GM19238 (cell line): ENCODE measurements at regions not wholly inside any gene's neighbourhood (a gene's known extent, or its start where the extent isn't known, plus 50 kb on each side); places are given as distances from the start of the nearest gene placed in this dataset.

Experiments
- DNase-seq: peaks from one replicate; pipeline ENCODE4 v3.0.0; 2011; ENCODE audit warnings: low spot score; ENCODE audit not compliant: insufficient read length

DNA sequence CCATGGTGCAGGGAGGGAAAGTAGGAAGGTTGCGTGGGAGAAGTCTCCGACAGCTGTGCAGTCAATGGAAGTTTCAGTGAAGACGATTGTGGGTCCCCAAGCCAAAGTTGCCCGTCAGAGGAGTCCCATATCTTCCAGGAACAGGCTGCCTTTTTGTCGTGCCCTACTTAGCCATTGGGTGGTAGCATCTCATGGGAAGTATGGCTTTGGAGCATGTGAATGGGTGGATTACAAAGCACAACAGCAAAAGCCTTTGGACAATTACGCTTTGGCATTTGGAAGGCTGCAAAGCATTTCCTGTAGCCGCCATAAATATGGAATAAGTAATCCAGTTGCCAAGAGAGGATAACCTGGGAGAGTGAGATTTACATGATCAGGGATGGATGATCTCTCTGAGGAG lies 300.7 kb upstream of the BOD1L1 start:
- no peak for DNase-seq

DNA sequence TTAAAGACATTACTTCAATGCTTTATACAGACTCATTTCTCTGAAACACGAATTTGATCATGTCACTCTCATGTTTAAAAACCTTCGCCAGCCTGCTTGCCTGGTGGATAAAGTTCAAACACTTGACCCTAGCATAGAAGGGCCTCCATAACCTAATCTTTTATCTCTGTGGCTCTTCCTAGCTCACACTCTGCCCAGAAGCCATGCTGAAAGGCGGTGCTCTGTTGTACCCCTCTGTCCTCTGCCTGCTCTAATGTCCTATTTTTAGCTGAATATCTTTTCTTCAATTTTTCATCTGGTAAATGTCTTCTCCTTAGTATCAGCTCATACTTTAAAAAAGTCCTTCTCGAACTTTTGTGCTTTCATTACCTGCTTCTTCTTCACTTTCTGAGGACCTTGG lies 302.6 kb upstream of the BOD1L1 start:
- no peak for DNase-seq

DNA sequence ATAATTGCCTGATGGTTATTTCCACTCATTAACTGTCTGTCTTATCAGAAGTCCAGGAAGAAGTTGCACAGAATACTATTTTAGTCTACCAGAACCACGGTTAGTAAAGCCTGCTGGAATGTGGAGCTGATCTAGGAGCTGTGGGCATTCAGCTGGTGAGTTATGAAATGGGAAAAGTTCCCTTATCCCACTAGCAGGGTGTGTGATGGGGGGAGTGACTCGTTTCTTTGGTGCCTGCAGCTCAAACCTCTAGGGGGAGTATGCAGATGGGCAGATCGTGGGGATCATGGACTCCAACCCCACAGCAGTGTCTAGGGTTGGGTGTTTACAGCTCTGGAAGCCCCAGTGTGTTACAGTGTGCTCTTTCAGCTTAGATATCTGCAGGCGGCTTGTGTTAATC lies 305.7 kb upstream of the BOD1L1 start:
- no peak for DNase-seq

DNA sequence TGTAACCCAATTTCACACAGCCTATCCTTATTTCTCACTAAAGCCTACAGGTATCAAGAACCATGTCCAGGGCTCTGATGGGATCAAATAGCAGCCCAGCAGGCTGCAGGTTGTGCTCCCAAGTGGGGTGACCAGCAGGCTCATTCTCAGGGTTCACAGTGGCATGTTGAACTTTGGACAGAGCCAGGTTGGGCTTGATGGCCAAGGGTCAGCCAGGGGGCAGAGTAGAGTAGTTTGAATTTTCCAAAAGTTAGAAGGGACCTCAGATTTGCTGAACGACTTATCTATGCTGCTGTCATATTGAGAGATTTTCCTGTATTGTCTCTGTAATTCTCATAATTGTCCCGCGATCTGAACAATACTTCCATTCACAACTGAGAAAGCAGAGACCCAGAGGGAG lies 310.8 kb upstream of the BOD1L1 start:
- no peak for DNase-seq

GRCh38 chr4:13940921-13941320 lies 313.4 kb upstream of the BOD1L1 start:
- no peak for DNase-seq

- DNase-seq: no peak
These were observed 315.5 kb upstream of the BOD1L1 start for GRCh38 chr4:13942977-13943376.

DNA sequence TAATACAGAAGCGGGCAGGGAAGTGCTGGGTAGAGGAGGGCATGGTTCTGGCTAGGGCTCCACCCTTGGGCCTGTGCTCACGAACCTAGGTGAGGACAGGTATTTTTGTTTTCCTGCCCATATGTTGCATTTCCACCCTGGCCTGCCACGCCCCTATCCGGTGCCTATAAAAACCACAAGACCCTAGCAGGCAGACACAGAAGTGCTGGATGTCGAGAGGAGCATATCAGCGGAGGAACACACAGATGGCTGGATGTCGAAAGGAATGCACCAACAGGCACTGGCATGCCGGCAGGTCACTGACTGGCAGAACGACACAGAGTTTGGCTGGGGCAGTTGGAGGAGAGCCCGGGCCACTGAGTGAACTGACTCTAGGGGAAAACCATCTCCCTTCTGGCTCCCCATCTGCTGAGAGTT lies 316.6 kb upstream of the BOD1L1 start:
- DNase-seq: no peak

DNA sequence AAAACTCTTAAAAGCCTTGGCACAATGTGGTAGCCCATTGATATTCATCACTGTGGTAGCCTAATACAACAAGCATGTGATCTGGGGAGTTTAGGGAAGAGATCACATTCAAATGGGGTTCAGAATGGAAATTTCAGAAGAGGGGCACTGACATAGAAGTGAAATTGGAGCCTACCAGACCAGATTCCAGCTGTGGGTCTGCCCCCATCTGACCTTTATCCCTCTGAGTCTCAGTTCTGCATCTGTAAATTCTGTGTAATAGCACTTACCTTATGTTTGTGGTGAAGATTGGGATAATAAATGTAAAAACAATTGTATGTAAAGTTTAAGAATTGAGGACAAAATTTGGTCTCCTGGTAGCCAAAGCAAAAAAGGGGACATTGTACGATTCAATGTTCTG lies 320.4 kb upstream of the BOD1L1 start:
- no peak for DNase-seq

- DNase-seq: no peak
These were observed 323.0 kb upstream of the BOD1L1 start for GRCh38 chr4:13950491-13950890.

DNA sequence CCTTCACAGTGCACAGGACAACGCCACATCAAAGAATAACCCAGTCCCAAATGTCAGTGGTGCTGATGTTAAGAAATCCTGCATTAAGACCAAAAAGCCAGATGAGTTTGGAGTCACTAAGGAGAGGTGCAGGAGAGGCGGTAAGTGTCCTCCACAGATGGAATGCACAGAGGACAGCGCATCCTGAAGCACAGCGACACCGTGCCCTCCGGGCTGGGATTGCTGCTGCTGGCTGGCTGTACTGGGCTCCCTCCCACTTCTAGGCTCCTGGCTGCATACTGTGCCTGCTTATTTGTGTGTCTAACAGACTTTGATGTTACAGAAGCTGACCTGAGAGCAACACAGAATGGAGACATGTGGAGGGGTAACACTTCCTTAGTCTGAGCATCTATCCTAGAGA lies 325.6 kb upstream of the BOD1L1 start:
- DNase-seq: no peak

GRCh38 chr4:13955551-13955950 lies 328.0 kb upstream of the BOD1L1 start:
- no peak for DNase-seq

- DNase-seq: no peak
These were observed 329.4 kb upstream of the BOD1L1 start for GRCh38 chr4:13956947-13957346.

DNA sequence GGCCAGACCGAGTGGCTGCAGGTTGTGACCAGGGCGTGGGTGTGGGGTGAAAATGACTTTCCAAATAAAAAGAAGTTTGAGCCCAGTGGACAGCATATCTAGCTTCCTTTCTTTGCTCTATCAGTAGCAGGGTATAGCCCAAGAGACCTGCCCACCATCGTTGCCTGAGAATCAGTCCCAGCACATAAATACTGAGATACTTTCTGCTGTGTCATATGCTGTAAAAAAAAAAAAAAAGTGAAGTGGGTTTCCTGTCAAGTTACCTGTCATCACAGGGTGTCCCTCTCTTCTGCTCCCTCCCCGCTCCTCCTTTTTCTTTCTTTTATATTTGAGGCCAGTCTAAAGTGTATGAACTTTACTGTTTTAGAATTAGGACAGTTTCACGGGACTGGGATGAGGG lies 330.3 kb upstream of the BOD1L1 start:
- DNase-seq: no peak

- no peak for DNase-seq
These were observed 336.1 kb upstream of the BOD1L1 start for GRCh38 chr4:13963601-13964000.

DNA sequence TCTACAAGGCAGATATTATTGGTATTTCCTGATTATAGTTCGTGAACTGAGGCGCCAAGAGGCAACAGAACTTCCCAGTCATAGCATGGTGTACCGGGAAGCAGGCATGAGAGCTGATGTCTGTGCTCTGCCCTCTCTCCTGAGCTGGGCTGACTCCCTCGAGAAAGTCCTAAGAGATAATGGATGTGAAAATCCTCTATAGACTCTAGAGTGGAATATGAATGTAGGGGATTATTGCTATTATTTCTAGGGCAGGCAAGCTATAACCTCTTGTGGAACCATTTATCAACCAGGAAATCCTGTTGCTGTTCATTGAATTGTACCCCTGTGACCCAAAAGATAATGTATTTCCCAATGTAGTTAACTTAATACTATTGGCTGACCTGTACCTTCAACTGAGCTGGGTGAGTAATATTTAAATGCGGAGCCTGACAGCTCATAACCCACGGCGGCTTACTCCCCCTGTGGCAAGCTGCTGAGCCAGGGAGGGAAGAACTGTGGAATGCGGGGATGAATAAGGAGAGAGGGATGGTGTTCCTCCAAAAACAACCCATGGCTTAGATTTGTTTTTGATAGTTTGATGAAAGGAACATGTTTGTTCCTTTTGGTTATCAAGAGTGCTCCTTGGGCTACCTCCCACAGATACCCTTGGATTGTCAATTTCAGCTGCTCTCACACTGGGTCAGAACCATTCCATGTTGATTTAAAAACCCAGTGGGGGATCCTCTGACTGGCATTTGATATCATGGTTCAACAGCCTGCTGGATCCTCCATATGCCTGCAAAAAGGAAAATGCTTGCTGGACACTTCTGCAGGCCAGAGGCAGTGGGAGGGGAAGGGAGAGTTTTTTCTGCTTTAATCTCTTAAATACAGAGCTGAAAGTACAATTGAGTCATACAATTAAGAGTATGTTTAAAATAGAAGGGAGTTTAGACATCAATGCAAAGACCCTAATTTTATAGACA lies 339.0 kb upstream of the BOD1L1 start:
- DNase-seq: no peak

GRCh38 chr4:13968723-13969122 lies 341.2 kb upstream of the BOD1L1 start:
- DNase-seq: no peak

GRCh38 chr4:13970349-13970748 lies 342.8 kb upstream of the BOD1L1 start:
- no peak for DNase-seq

- DNase-seq: no peak
These were observed 350.2 kb upstream of the BOD1L1 start for GRCh38 chr4:13977746-13978145.

DNA sequence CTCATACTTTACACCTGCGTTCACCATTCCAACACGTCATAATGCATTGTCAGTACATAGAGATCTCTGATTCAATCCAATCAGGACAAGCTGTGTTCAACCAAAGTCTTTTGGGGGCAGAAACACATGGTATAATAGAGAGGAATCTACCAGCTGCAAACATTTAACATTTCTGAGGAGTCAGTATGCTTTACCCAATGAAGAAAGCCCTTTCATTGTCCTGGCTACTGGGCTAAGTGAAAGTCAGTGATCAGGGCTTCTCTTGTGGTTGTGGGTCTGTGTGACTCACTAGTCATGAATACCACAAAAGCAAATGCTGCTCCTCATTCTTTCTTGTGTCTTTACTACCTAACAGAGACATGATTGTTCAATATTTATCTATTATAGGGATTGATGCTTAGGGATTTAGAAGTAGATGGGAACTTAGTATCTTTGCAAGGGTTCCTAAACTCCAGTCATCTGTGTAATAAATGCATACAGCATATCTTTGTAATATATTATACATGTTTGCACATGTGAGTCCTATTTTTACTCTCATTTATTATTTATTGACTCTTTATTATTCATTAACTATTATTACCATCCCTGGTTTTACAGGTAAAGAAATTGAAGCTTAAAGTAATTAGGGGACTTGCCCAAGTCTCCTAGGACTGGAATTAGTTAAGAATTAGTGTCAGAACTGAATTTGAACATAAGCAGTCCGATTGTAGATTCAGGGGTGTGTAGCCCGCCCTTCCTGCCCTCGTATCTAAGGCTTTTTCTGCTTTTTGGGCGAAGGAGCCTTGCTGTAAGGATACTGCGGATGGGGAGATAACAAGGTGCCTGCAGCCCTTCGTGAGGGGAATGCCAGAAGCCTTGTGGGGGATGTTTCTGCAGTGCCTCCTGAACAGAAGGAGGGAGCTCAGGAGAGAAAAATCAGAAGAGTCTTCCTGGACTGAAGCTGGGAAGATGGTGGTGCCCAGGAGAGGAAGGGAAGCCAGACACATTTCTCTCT lies 353.1 kb upstream of the BOD1L1 start:
- no peak for DNase-seq

- no peak for DNase-seq
These were observed 354.0 kb upstream of the BOD1L1 start for GRCh38 chr4:13981499-13981898.

- DNase-seq: no peak
These were observed 354.5 kb upstream of the BOD1L1 start for GRCh38 chr4:13982010-13982409.

DNA sequence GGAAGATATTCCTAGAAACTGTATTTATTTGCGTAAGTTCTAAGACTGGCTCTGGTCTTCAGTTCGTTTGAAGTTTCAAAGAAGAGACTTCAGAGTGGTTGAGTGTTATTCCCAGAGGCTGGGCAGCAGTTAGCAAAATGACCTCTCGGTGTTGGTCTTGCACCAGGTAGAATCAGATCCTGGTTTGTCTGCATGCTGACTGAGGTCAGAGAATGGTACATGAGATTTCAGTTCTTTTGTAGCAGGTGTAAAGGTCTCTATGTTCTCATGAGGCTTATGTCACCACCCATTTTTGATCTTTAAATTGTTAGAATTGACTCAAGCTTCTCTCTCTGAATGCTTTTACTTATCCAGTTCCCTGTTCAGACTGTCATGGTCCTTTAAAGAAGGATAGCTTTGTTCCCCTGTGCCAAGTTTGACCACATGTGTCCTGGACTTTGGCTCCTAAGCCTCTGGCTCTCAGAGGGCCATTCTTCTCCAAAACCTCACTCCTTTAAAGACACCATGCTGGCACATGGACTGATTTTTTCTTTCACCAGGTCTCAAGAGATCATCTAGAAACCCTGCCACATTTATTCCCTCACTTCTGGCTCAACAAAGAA lies 355.8 kb upstream of the BOD1L1 start:
- DNase-seq: no peak
